ENCODE measurements at regions not wholly inside any gene's neighbourhood (a gene's known extent, or its start where the extent isn't known, plus 50 kb on each side); places are given as distances from the start of the nearest gene placed in this dataset.

DNA sequence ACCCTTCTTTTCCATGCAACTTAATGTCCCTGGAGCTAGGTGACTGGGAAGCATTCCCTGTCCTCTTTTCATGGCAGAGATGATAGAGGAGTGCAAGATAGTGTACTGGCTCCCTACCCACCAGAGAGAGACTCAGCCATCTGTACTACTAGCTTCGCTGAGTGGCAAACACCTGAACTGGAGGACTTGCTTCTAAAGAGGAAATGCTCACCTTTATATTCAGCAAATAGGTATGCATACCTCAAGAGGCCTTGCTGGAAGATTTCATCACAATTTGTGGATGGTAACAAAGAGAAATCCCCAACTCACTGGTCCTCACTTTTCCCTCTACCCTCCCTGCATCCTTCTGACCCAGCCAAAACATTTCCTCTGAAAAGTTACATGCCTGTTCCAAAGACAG is 124.1 kb downstream of the FOXA2 start:
- TF ChIP-seq, protein P1, sequence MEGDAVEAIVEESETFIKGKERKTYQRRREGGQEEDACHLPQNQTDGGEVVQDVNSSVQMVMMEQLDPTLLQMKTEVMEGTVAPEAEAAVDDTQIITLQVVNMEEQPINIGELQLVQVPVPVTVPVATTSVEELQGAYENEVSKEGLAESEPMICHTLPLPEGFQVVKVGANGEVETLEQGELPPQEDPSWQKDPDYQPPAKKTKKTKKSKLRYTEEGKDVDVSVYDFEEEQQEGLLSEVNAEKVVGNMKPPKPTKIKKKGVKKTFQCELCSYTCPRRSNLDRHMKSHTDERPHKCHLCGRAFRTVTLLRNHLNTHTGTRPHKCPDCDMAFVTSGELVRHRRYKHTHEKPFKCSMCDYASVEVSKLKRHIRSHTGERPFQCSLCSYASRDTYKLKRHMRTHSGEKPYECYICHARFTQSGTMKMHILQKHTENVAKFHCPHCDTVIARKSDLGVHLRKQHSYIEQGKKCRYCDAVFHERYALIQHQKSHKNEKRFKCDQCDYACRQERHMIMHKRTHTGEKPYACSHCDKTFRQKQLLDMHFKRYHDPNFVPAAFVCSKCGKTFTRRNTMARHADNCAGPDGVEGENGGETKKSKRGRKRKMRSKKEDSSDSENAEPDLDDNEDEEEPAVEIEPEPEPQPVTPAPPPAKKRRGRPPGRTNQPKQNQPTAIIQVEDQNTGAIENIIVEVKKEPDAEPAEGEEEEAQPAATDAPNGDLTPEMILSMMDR (conservative IDR thresholded peaks at IDR 0.05; ENCODE audit: low read length) = no peak
- TF ChIP-seq EZH2phosphoT487 (IDR thresholded peaks at IDR 0.05; ENCODE audit: borderline replicate concordance) = no peak

Data from Loucy (cell line).